Tibial nerve (tissue), 3 donors: ENCODE measurements at regions not wholly inside any gene's neighbourhood (a gene's known extent, or its start where the extent isn't known, plus 50 kb on each side); places are given as distances from the start of the nearest gene placed in this dataset.

Experiments used
- CTCF ChIP-seq, 5 experiments: fragments of 200-600 bp in 3 of 5; fragments of 450-650 bp in 2 of 5; sonication (generic) in 3 of 5; IDR thresholded peaks; one replicate each; pipeline ENCODE4 v1.5.1; 2016 to 2019; ENCODE audit warnings: antibody characterized with exemption in 5 of 5, mild to moderate bottlenecking in 3 of 5, moderate library complexity in 2 of 5
- POLR2A ChIP-seq, 2 donors: fragments of 450-650 bp; IDR thresholded peaks; one replicate each; pipeline ENCODE4 v1.6.1; 2017; ENCODE audit warnings: antibody characterized with exemption in 2 of 2, mild to moderate bottlenecking in 2 of 2, moderate library complexity in 2 of 2

- no peak for TF ChIP-seq CTCF (IDR thresholded peaks at IDR 0.05)
- TF ChIP-seq POLR2A (IDR thresholded peaks at IDR 0.05): no peak
Measured at GRCh38 chr4:75122424-75123014, 189.6 kb downstream of the PARM1 start.
